WTC11 (cell line): ENCODE measurements at regions not wholly inside any gene's neighbourhood (a gene's known extent, or its start where the extent isn't known, plus 50 kb on each side); places are given as distances from the start of the nearest gene placed in this dataset.

Experiments used
- CBFB ChIP-seq: sonication (generic); formaldehyde crosslinking; IDR thresholded peaks from 2 replicates; pipeline ENCODE4 v1.8.1; 2022; ENCODE audit warnings: mild to moderate bottlenecking, low read depth, missing genetic modification reagents
- CREM ChIP-seq: sonication (generic); formaldehyde crosslinking; IDR thresholded peaks from 2 replicates; pipeline ENCODE4 v1.8.1; 2022; ENCODE audit warnings: mild to moderate bottlenecking, missing genetic modification reagents, moderate library complexity
- E2F5 ChIP-seq: sonication (generic); formaldehyde crosslinking; IDR thresholded peaks from 2 replicates; pipeline ENCODE4 v1.8.1; 2022; ENCODE audit warnings: mild to moderate bottlenecking, moderate library complexity, missing genetic modification reagents
- FOXK1 ChIP-seq: sonication (generic); formaldehyde crosslinking; IDR thresholded peaks from 2 replicates; pipeline ENCODE4 v1.8.0; 2022; ENCODE audit warnings: mild to moderate bottlenecking, moderate library complexity, missing genetic modification reagents
- IRF2 ChIP-seq: sonication (generic); formaldehyde crosslinking; IDR thresholded peaks from 2 replicates; pipeline ENCODE4 v1.8.0; 2022; ENCODE audit warnings: low read depth, missing genetic modification reagents, borderline replicate concordance
- MXD4 ChIP-seq: fragments of 250-450 bp; sonication (Bioruptor Pico); IDR thresholded peaks from 2 replicates; pipeline ENCODE4 v1.8.0; 2021; ENCODE audit warnings: mild to moderate bottlenecking, moderate library complexity, borderline replicate concordance
- NR2C2 ChIP-seq: sonication (generic); formaldehyde crosslinking; IDR thresholded peaks from 2 replicates; pipeline ENCODE4 v1.8.0; 2022; ENCODE audit warnings: mild to moderate bottlenecking, missing genetic modification reagents
- SP1 ChIP-seq: sonication (generic); formaldehyde crosslinking; conservative IDR thresholded peaks from 2 replicates; pipeline ENCODE4 v1.8.1; 2022; ENCODE audit warnings: missing genetic modification reagents
- TEAD1 ChIP-seq: sonication (generic); formaldehyde crosslinking; IDR thresholded peaks from 2 replicates; pipeline ENCODE4 v1.8.0; 2022; ENCODE audit warnings: mild to moderate bottlenecking, missing genetic modification reagents
- USF2 ChIP-seq: sonication (generic); formaldehyde crosslinking; IDR thresholded peaks from 2 replicates; pipeline ENCODE4 v1.8.1; 2023; ENCODE audit warnings: mild to moderate bottlenecking, missing genetic modification reagents, moderate library complexity
- ZNF232 ChIP-seq: sonication (generic); formaldehyde crosslinking; IDR thresholded peaks from 2 replicates; pipeline ENCODE4 v1.8.0; 2022; ENCODE audit warnings: mild to moderate bottlenecking, missing genetic modification reagents
- TF ChIP-seq, protein P1 (sequence below): fragments of 200-600 bp; IDR thresholded peaks from 2 replicates; pipeline ENCODE4 v1.8.0; 2022; ENCODE audit warnings: antibody characterized with exemption
- TF ChIP-seq, protein P2 (sequence below): sonication (generic); formaldehyde crosslinking; conservative IDR thresholded peaks from 2 replicates; pipeline ENCODE4 v1.8.1; 2022; ENCODE audit warnings: mild to moderate bottlenecking, missing genetic modification reagents
- TF ChIP-seq, protein P3 (sequence below): sonication (generic); formaldehyde crosslinking; IDR thresholded peaks from 2 replicates; pipeline ENCODE4 v1.8.1; 2022; ENCODE audit warnings: low read depth, missing genetic modification reagents, borderline replicate concordance

GRCh38 chr5:174316326-174316725, 270.8 kb downstream of the NSG2 start:
- no peak for TF ChIP-seq CBFB (CRISPR knock-in tag)
- TF ChIP-seq, protein P1, sequence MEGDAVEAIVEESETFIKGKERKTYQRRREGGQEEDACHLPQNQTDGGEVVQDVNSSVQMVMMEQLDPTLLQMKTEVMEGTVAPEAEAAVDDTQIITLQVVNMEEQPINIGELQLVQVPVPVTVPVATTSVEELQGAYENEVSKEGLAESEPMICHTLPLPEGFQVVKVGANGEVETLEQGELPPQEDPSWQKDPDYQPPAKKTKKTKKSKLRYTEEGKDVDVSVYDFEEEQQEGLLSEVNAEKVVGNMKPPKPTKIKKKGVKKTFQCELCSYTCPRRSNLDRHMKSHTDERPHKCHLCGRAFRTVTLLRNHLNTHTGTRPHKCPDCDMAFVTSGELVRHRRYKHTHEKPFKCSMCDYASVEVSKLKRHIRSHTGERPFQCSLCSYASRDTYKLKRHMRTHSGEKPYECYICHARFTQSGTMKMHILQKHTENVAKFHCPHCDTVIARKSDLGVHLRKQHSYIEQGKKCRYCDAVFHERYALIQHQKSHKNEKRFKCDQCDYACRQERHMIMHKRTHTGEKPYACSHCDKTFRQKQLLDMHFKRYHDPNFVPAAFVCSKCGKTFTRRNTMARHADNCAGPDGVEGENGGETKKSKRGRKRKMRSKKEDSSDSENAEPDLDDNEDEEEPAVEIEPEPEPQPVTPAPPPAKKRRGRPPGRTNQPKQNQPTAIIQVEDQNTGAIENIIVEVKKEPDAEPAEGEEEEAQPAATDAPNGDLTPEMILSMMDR = no peak
- no peak for TF ChIP-seq CREM (CRISPR knock-in tag)
- TF ChIP-seq, protein P2, sequence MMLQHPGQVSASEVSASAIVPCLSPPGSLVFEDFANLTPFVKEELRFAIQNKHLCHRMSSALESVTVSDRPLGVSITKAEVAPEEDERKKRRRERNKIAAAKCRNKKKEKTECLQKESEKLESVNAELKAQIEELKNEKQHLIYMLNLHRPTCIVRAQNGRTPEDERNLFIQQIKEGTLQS (CRISPR knock-in tag) = no peak
- TF ChIP-seq NR2C2 = no peak
- TF ChIP-seq ZNF232 (CRISPR knock-in tag) = no peak
- no peak for TF ChIP-seq FOXK1 (CRISPR knock-in tag)
- TF ChIP-seq E2F5 (CRISPR knock-in tag) = no peak
- no peak for TF ChIP-seq SP1 (CRISPR knock-in tag)
- TF ChIP-seq USF2 (CRISPR knock-in tag) = no peak
- no peak for TF ChIP-seq IRF2 (CRISPR knock-in tag)
- no peak for TF ChIP-seq MXD4
- no peak for TF ChIP-seq TEAD1 (CRISPR knock-in tag)
- TF ChIP-seq, protein P3, sequence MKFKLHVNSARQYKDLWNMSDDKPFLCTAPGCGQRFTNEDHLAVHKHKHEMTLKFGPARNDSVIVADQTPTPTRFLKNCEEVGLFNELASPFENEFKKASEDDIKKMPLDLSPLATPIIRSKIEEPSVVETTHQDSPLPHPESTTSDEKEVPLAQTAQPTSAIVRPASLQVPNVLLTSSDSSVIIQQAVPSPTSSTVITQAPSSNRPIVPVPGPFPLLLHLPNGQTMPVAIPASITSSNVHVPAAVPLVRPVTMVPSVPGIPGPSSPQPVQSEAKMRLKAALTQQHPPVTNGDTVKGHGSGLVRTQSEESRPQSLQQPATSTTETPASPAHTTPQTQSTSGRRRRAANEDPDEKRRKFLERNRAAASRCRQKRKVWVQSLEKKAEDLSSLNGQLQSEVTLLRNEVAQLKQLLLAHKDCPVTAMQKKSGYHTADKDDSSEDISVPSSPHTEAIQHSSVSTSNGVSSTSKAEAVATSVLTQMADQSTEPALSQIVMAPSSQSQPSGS (CRISPR knock-in tag) = no peak
